GM10266 (cell line): ENCODE measurements at regions not wholly inside any gene's neighbourhood (a gene's known extent, or its start where the extent isn't known, plus 50 kb on each side); places are given as distances from the start of the nearest gene placed in this dataset.

ENCODE experiments used
- DNase-seq: peaks from one replicate; pipeline ENCODE4 v3.0.0; 2012; ENCODE audit errors: extremely low spot score
- TF ChIP-seq, protein P1 (sequence below): IDR thresholded peaks from 2 replicates; pipeline ENCODE4 v1.5.1; 2012; ENCODE audit warnings: mild to moderate bottlenecking, low read depth; ENCODE audit not compliant: control insufficient read depth, insufficient read depth; ENCODE audit errors: missing control alignments

GRCh38 chr2:41873102-41874031 is 174.5 kb upstream of the PKDCC start:
- TF ChIP-seq, protein P1, sequence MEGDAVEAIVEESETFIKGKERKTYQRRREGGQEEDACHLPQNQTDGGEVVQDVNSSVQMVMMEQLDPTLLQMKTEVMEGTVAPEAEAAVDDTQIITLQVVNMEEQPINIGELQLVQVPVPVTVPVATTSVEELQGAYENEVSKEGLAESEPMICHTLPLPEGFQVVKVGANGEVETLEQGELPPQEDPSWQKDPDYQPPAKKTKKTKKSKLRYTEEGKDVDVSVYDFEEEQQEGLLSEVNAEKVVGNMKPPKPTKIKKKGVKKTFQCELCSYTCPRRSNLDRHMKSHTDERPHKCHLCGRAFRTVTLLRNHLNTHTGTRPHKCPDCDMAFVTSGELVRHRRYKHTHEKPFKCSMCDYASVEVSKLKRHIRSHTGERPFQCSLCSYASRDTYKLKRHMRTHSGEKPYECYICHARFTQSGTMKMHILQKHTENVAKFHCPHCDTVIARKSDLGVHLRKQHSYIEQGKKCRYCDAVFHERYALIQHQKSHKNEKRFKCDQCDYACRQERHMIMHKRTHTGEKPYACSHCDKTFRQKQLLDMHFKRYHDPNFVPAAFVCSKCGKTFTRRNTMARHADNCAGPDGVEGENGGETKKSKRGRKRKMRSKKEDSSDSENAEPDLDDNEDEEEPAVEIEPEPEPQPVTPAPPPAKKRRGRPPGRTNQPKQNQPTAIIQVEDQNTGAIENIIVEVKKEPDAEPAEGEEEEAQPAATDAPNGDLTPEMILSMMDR = no peak
- no peak for DNase-seq

DNA sequence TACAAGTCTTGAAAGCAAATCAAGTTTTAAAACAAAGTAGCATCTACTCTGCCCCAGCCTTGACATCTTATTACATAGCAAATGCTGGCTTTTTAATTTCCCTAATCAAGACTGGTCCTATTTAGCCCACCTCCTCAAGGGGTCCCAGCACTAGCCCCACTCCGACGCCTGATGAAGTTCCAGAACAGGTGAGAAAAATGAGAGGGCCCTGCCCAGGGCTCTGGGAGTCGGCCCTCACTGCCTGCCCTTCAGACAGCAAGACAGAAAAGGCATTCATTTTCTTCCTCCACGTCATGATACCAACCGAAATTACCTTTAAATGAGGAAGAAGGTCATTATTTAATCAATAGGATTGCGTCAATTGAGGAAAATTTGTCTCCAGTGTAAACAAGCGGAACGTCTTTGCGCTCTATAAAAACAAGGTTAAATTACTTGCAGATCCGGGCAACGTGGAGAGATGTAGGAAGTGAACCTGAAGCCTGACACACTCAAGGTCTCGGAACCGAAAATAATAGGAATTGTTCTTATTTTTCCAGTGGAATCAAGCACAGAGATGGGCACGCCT is 170.6 kb upstream of the PKDCC start:
- no peak for DNase-seq
- TF ChIP-seq, protein P1 = no peak

DNA sequence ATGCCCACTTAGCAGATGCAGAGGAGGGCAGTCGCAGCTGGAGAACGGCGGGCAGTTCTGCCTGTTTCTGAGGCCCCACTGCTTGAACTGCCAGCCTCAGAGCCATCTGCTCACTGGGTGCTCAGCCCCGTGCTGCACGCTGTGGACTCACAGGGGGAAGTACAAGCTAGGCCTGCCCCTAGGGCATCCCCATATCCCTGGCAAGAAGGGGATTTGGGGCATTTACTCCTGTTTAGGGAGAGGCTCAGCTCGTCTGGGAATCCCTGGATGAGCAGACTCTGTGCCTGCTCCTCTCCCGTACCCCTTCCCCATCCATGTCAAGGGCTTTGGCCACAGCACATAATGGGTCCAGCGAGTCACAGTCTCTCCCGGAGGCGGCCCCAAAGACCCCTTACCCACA is 169.8 kb upstream of the PKDCC start:
- DNase-seq = no peak
- TF ChIP-seq, protein P1 = no peak

GRCh38 chr2:41878716-41879234 is 169.0 kb upstream of the PKDCC start:
- TF ChIP-seq, protein P1 = no peak
- DNase-seq = no peak

- DNase-seq = no peak
- TF ChIP-seq, protein P1 = no peak
Measured at GRCh38 chr2:41879235-41879916, 168.4 kb upstream of the PKDCC start.

DNA sequence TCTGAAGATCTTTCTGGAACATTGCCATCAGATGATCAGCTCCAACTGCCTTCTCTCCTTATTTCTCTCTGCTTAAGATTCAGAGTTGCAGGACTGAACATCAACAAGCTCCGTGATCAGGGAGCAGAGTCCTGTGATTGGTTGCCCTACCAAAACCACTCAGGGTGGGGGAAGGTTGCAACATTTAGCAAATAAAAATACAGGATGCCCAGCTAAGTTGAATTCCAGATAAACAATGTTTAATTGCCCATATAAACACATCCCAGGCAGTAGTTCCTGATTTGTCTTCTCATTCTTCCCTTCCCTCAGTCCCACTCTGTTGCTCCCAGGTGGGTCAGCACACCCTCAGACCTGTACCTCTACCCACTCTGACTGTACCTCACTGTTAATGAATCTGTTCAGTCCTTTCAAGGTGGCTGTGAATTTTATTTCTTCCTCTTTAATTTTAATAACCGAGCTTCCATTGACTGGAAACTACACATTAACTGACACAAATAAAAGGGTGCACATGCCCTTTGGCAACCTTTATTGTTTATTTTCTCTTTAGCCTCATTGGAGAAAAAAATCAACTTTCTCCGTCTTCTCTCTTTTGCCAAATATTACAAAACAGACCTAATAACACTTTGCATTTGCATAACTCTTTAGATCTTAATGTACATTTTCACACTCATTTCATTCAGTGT is 167.1 kb upstream of the PKDCC start:
- TF ChIP-seq, protein P1 = no peak

More for the DNA sequence above, 167.1 kb upstream of the PKDCC start:
- DNase-seq = no peak
